Neural cell (in vitro differentiated cells): ENCODE measurements at regions not wholly inside any gene's neighbourhood (a gene's known extent, or its start where the extent isn't known, plus 50 kb on each side); places are given as distances from the start of the nearest gene placed in this dataset.

Source experiments
- CTCF ChIP-seq: fragments of 450-650 bp; IDR thresholded peaks from 2 replicates; pipeline ENCODE4 v1.5.1; 2014; ENCODE audit warnings: antibody characterized with exemption, mild to moderate bottlenecking, moderate library complexity; ENCODE audit not compliant: poor library complexity, severe bottlenecking
- EP300 ChIP-seq: fragments of 450-650 bp; conservative IDR thresholded peaks from 2 replicates; pipeline ENCODE4 v1.6.1; 2014; ENCODE audit warnings: antibody characterized with exemption, mild to moderate bottlenecking, moderate library complexity; ENCODE audit not compliant: poor library complexity, severe bottlenecking
- EZH2 ChIP-seq: fragments of 200-600, 300-800 bp; shearing (Covaris generic), sonication (generic); IDR thresholded peaks from 2 replicates; pipeline ENCODE4 v1.6.1; 2014; ENCODE audit warnings: antibody characterized with exemption, low read length, borderline replicate concordance, mild to moderate bottlenecking; ENCODE audit not compliant: insufficient read depth, poor library complexity, severe bottlenecking
- MXI1 ChIP-seq: fragments of 450-650 bp; conservative IDR thresholded peaks from 2 replicates; pipeline ENCODE4 v1.6.1; 2014; ENCODE audit warnings: antibody characterized with exemption, mild to moderate bottlenecking; ENCODE audit not compliant: poor library complexity, severe bottlenecking
- POLR2AphosphoS5 ChIP-seq: IDR thresholded peaks from 2 replicates; pipeline ENCODE4 v1.6.1; 2012
- REST ChIP-seq: IDR thresholded peaks from 2 replicates; pipeline ENCODE4 v1.6.1; 2012; ENCODE audit warnings: borderline replicate concordance

GRCh38 chr18:60292186-60292585 is 80.4 kb downstream of the MC4R start:
- TF ChIP-seq CTCF (no peak), EZH2 (no peak), REST (no peak), MXI1 (no peak), EP300 (no peak), POLR2AphosphoS5 (no peak)
